ENCODE measurements at regions not wholly inside any gene's neighbourhood (a gene's known extent, or its start where the extent isn't known, plus 50 kb on each side); places are given as distances from the start of the nearest gene placed in this dataset.

DNA sequence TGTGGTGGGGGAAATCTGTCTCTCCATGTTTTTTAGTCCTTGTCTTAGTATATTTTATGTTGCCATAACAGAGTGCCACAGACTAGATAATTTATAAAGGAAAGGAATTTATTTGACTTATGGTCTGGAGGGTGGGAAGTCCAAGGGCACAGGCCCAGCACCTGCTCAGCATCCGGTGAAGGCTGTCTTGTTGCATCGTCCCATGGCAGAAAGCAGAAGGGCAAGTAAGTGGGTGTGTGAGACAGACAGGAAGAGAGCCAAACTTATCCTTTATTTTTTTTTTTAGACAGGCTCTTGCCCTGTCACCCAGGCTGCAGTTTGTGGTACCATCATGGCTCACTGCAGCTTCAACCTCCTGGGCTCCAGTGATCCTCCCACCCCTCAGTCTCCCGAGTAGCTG lies 98.1 kb downstream of the HS1BP3 start:
- no peak overlapping the region for H3K4me3 ChIP-seq (ENCODE audit: low read depth in 2 of 2, low read length in 1 of 2)
- H3K4me2 ChIP-seq: no peak overlapping the region
- H4K20me1 ChIP-seq (ENCODE audit: insufficient read depth): no peaks in the 10 kb centered on the region
- no peak overlapping the region for H3K27ac ChIP-seq (ENCODE audit: low read depth in 2 of 2, low read length in 1 of 2)
- 79% methylated on average over 3 of the region's 3 CpGs for WGBS (ENCODE audit: low lambda C conversion rate)
- no peaks in the 10 kb centered on the region for H3K36me3 ChIP-seq (replicated peaks in 1 of 2; ENCODE audit: control insufficient read depth in 1 of 2, insufficient read depth in 2 of 2, low read length in 1 of 2)
- DNase-seq: no peak
- no peaks in the 10 kb centered on the region for H3K9me3 ChIP-seq
- no peaks in the 10 kb centered on the region for H3F3A ChIP-seq (replicated peaks; ENCODE audit: insufficient read depth)
- H2AFZ ChIP-seq (ENCODE audit: low read depth): no peak overlapping the region
- no peaks in the 10 kb centered on the region for H3K9me2 ChIP-seq
- H3K79me2 ChIP-seq (ENCODE audit: insufficient read depth): no peaks in the 10 kb centered on the region
- H3K4me1 ChIP-seq (ENCODE audit: control insufficient read depth in 1 of 2, insufficient read depth in 2 of 2, low read depth in 1 of 2, low read length in 1 of 2): peaks cover 6 to 24% of the 10 kb centered on the region in 2 experiments; a peak in 3 of 4 replicates
- TF ChIP-seq EZH2phosphoT487 (IDR thresholded peaks at IDR 0.05; ENCODE audit: borderline replicate concordance, low read depth) (no peak), TEAD4 (IDR thresholded peaks at IDR 0.05; ENCODE audit: borderline replicate concordance, insufficient read depth) (no peak), GABPA (IDR thresholded peaks at IDR 0.05; ENCODE audit: low read depth) (no peak), RFX5 (IDR thresholded peaks at IDR 0.05; ENCODE audit: low read length) (no peak), FOSL2 (IDR thresholded peaks at IDR 0.05; ENCODE audit: borderline replicate concordance, low read depth) (no peak), FOXM1 (IDR thresholded peaks at IDR 0.05; ENCODE audit: low read depth) (no peak), SIN3A (IDR thresholded peaks at IDR 0.05; ENCODE audit: borderline replicate concordance, low read depth, low read length) (no peak), ELF1 (IDR thresholded peaks at IDR 0.05) (no peak), YY1 (IDR thresholded peaks at IDR 0.05; ENCODE audit: low read depth) (no peak)
- TF ChIP-seq, protein P1, sequence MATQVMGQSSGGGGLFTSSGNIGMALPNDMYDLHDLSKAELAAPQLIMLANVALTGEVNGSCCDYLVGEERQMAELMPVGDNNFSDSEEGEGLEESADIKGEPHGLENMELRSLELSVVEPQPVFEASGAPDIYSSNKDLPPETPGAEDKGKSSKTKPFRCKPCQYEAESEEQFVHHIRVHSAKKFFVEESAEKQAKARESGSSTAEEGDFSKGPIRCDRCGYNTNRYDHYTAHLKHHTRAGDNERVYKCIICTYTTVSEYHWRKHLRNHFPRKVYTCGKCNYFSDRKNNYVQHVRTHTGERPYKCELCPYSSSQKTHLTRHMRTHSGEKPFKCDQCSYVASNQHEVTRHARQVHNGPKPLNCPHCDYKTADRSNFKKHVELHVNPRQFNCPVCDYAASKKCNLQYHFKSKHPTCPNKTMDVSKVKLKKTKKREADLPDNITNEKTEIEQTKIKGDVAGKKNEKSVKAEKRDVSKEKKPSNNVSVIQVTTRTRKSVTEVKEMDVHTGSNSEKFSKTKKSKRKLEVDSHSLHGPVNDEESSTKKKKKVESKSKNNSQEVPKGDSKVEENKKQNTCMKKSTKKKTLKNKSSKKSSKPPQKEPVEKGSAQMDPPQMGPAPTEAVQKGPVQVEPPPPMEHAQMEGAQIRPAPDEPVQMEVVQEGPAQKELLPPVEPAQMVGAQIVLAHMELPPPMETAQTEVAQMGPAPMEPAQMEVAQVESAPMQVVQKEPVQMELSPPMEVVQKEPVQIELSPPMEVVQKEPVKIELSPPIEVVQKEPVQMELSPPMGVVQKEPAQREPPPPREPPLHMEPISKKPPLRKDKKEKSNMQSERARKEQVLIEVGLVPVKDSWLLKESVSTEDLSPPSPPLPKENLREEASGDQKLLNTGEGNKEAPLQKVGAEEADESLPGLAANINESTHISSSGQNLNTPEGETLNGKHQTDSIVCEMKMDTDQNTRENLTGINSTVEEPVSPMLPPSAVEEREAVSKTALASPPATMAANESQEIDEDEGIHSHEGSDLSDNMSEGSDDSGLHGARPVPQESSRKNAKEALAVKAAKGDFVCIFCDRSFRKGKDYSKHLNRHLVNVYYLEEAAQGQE (IDR thresholded peaks at IDR 0.05; ENCODE audit: low read depth, low read length): no peak
- TF ChIP-seq, protein P2, sequence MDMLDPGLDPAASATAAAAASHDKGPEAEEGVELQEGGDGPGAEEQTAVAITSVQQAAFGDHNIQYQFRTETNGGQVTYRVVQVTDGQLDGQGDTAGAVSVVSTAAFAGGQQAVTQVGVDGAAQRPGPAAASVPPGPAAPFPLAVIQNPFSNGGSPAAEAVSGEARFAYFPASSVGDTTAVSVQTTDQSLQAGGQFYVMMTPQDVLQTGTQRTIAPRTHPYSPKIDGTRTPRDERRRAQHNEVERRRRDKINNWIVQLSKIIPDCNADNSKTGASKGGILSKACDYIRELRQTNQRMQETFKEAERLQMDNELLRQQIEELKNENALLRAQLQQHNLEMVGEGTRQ (IDR thresholded peaks at IDR 0.05; ENCODE audit: borderline replicate concordance, low read depth, low read length): no peak
- TF ChIP-seq, protein P3, sequence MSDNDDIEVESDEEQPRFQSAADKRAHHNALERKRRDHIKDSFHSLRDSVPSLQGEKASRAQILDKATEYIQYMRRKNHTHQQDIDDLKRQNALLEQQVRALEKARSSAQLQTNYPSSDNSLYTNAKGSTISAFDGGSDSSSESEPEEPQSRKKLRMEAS (IDR thresholded peaks at IDR 0.05; ENCODE audit: low read depth): no peak
- H3K27me3 ChIP-seq (ENCODE audit: insufficient read depth): no peaks in the 10 kb centered on the region
- H3K9ac ChIP-seq: no peak overlapping the region
- ChIA-PET POLR2A (no interaction called here), CTCF (no interaction called here)

DNA sequence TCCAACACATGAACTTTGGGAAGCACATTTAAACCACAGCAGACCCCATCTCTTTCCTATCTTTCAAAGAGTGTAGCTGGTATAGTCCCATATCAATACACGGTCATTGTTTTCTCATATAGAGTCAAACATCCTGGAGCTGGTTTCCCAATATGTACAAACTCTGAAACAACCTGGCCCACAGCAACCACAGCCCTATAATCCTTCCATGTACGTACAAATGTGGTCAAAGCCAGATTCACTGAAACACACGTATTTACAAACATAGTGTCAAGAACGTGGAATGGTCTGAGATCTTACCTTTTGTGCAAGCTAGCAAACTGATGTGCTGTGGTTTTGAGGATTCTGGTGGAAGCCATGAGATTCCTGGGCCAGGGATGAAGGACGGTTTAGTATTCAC lies 97.3 kb downstream of the HS1BP3 start:
- H3K27me3 ChIP-seq (ENCODE audit: insufficient read depth): no peaks in the 10 kb centered on the region
- CTCF ChIA-PET: interaction anchor here (1.5 kb wide), 1 partner anchor 9 kb away, joined by 7 read pairs; no protein-coding TSS in a partner anchor
- no peaks in the 10 kb centered on the region for H4K20me1 ChIP-seq (ENCODE audit: insufficient read depth)
- no peaks in the 10 kb centered on the region for H3K9me2 ChIP-seq
- no peak overlapping the region for H3K4me3 ChIP-seq (ENCODE audit: low read depth in 2 of 2, low read length in 1 of 2)
- POLR2A ChIA-PET: no interaction called here
- H3K9me3 ChIP-seq: no peaks in the 10 kb centered on the region
- H2AFZ ChIP-seq (ENCODE audit: low read depth): no peak overlapping the region
- 74% methylated on average over 5 of the region's 5 CpGs for WGBS (ENCODE audit: low lambda C conversion rate)
- H3K27ac ChIP-seq (ENCODE audit: low read depth in 2 of 2, low read length in 1 of 2): no peak overlapping the region
- H3K36me3 ChIP-seq (replicated peaks in 1 of 2; ENCODE audit: control insufficient read depth in 1 of 2, insufficient read depth in 2 of 2, low read length in 1 of 2): no peaks in the 10 kb centered on the region
- DNase-seq: no peak
- no peaks in the 10 kb centered on the region for H3F3A ChIP-seq (replicated peaks; ENCODE audit: insufficient read depth)
- no peaks in the 10 kb centered on the region for H3K79me2 ChIP-seq (ENCODE audit: insufficient read depth)
- no peak overlapping the region for H3K9ac ChIP-seq
- H3K4me2 ChIP-seq: no peak overlapping the region
- peaks cover 6 to 26% of the 10 kb centered on the region in 2 experiments; a peak in 3 of 4 replicates for H3K4me1 ChIP-seq (ENCODE audit: control insufficient read depth in 1 of 2, insufficient read depth in 2 of 2, low read depth in 1 of 2, low read length in 1 of 2)
- TF ChIP-seq, protein P4, sequence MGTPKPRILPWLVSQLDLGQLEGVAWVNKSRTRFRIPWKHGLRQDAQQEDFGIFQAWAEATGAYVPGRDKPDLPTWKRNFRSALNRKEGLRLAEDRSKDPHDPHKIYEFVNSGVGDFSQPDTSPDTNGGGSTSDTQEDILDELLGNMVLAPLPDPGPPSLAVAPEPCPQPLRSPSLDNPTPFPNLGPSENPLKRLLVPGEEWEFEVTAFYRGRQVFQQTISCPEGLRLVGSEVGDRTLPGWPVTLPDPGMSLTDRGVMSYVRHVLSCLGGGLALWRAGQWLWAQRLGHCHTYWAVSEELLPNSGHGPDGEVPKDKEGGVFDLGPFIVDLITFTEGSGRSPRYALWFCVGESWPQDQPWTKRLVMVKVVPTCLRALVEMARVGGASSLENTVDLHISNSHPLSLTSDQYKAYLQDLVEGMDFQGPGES (IDR thresholded peaks at IDR 0.05; ENCODE audit: low read depth, low read length): no peak
- TF ChIP-seq MEF2A (IDR thresholded peaks at IDR 0.05; ENCODE audit: borderline replicate concordance, low read depth) (no peak), NFIC (IDR thresholded peaks at IDR 0.05; ENCODE audit: borderline replicate concordance) (no peak), POLR2AphosphoS5 (IDR thresholded peaks at IDR 0.05; ENCODE audit: low read depth, low read length) (no peak)
- TF ChIP-seq, protein P3 (IDR thresholded peaks at IDR 0.05; ENCODE audit: low read depth): no peak
- TF ChIP-seq, protein P5, sequence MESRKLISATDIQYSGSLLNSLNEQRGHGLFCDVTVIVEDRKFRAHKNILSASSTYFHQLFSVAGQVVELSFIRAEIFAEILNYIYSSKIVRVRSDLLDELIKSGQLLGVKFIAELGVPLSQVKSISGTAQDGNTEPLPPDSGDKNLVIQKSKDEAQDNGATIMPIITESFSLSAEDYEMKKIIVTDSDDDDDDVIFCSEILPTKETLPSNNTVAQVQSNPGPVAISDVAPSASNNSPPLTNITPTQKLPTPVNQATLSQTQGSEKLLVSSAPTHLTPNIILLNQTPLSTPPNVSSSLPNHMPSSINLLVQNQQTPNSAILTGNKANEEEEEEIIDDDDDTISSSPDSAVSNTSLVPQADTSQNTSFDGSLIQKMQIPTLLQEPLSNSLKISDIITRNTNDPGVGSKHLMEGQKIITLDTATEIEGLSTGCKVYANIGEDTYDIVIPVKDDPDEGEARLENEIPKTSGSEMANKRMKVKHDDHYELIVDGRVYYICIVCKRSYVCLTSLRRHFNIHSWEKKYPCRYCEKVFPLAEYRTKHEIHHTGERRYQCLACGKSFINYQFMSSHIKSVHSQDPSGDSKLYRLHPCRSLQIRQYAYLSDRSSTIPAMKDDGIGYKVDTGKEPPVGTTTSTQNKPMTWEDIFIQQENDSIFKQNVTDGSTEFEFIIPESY (IDR thresholded peaks at IDR 0.05; ENCODE audit: borderline replicate concordance, low read depth): no peak

All from SK-N-SH (cell line).